Skin epidermis (tissue), 12 donors: ENCODE measurements at regions not wholly inside any gene's neighbourhood (a gene's known extent, or its start where the extent isn't known, plus 50 kb on each side); places are given as distances from the start of the nearest gene placed in this dataset.
A peak's percentile ranks its signal among the peaks of the same experiment; 100 is the strongest.
"Not testable (repeated sequence)": the region's sequence is repeated elsewhere in the genome, so short reads cannot be mapped to it uniquely, and the experiment has no call there.

Experiments
- H3K27ac ChIP-seq, 21 experiments: fragments of 200-600 bp; sonication (generic) in 11 of 21; one replicate each; pipeline ENCODE4 v1.5.0; 2020; ENCODE audit warnings: mild to moderate bottlenecking in 3 of 21, inconsistent platforms in 2 of 21, moderate library complexity in 2 of 21
- H3K4me3 ChIP-seq, 7 experiments: fragments of 200-600 bp; sonication (generic) in 2 of 7; one replicate each; pipeline ENCODE4 v1.5.0; 2020; ENCODE audit warnings: inconsistent platforms in 2 of 7, mild to moderate bottlenecking in 2 of 7, moderate library complexity in 1 of 7

DNA sequence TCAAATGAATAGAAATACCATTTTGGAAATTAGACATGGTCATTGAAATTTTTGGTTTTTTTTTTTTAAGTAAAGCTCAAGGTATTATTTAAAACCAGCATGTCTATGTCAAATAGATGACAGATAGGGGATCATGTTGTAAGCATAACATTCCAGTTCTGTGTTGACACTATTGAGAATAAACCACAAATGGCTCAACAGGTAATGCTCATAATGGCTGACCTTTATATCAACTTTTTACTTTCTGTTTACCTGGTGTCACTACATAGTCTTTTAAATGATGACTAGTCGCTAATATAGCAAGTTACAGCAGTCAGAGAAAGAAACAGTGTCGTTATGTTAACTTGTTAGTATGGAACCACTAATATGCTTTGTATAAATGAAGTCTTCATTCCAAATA is 616.0 kb downstream of the GATA3 start:
- H3K4me3 ChIP-seq, result no peak overlapping the region
- no peak overlapping the region for H3K27ac ChIP-seq

DNA sequence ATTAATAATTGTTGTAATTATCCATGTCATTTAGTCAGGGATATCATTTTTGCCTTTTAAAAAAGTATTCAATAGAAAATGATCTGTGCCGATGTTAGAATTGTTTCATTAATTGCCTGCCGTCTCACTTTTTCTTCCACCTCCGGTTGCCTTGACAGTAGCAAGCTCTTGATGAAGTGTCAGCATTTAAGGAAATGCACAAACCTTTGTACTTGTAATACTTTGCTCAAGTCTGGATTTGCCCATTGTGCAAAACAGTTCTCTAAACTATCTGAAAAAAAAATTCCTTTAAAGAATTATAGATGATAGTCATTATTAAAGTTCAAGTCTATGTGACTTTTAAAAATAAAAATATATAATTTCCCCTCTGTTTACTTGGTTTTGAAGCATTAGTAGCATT is 619.7 kb downstream of the GATA3 start:
- H3K4me3 ChIP-seq, result no peak overlapping the region

DNA sequence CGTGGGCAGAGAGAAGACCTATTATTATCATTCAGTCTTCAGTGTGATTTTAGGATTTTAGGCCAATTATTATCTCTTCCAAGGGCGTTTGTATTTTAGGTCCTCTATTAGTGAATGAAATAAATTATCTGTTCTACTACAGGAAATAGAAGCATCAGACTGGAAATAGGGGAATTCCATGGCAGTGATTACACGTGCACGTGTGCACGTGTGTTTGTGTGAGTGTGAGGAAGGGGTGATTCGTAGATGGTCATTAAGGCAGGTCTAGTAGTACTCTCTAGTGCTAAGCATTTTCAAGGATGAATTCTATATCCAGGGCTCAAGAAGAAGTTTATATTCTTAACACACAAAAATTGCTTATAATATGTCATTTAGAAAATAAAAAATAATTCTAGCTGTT is 623.2 kb downstream of the GATA3 start:
- H3K4me3 ChIP-seq, result no peak overlapping the region
- no peak overlapping the region for H3K27ac ChIP-seq

More for the DNA sequence above, 619.7 kb downstream of the GATA3 start:
- H3K27ac ChIP-seq, result no peak overlapping the region

DNA sequence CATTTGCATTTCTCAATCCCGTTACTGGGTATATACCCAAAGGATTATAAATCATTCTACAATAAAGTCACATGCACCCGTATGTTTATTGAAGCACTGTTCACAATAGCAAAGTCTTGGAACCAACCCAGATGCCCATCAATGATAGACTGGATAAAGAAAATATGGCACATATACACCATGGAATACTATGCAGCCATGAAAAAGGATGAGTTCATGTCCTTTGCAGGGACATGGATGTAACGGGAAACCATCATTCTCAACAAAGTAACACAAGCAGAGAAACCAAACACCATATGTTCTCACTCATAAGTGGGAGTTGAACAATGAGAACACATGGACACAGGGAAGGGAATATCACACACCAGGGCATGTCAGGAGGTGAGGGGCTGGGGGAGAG is 630.4 kb downstream of the GATA3 start:
- H3K27ac ChIP-seq, H3K4me3 ChIP-seq: not testable (repeated sequence)

DNA sequence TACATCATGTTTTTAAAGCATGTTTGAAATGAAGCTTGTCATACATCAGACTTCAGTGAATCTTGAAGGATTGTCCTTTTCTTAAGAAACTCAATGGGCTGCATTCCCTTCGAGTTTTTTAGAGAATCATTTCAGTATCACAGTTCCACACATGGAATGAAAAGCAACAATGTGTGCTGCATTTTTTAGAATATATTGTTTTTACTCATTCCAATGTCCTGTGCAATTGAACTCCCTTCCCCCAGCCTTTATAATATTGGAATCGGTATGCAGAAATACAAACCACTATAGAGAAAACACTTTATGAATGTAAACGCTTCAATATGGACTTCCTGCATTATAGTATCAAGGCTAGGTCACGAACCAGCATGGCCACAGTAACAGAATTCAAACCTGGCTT is 634.4 kb downstream of the GATA3 start:
- H3K4me3 ChIP-seq, result no peak overlapping the region

DNA sequence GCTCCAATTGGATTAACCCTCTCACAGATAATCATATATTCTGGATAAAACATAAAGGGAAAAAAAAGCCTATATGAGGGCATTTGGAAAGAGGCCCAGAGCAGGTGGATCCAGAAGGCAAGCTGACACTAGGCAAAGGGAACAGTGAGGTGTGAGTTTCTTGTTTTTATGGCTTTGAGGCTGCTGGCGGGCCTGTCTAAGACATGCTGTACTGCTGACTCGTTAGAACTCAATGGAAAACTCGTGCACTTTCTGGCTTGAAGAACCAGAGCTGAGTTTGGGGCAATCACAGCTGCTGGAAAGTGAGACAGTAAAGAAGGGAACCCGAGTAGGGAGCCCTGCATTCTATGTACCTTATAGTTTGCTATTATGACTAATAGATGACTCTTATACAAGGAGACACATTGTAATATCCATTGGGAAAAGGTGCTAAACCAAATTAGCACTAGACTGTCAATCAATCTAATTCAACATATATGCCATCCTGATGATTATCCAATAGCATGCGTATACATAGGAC is 637.1 kb downstream of the GATA3 start:
- no peak overlapping the region for H3K4me3 ChIP-seq
- no peak overlapping the region for H3K27ac ChIP-seq

More for the DNA sequence above, 634.4 kb downstream of the GATA3 start:
- no peak overlapping the region for H3K27ac ChIP-seq

DNA sequence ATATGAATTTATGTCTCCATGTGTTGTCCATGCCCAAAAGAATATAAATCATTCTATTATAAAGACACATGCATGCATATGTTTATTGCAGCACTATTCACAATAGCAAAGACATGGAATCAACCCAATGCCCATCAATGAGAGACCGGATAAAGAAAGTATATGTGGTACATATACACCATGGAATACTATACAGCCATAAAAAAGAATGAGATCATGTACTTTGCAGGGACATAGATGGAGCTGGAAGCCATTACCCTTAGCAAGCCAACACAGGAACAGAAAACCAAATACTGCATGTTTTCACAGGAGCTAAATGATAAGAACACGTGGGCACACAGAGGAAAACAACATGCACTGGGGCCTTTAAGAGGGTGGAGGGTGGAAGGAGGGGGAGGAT is 639.1 kb downstream of the GATA3 start:
- not testable (repeated sequence) for H3K4me3 ChIP-seq, H3K27ac ChIP-seq

DNA sequence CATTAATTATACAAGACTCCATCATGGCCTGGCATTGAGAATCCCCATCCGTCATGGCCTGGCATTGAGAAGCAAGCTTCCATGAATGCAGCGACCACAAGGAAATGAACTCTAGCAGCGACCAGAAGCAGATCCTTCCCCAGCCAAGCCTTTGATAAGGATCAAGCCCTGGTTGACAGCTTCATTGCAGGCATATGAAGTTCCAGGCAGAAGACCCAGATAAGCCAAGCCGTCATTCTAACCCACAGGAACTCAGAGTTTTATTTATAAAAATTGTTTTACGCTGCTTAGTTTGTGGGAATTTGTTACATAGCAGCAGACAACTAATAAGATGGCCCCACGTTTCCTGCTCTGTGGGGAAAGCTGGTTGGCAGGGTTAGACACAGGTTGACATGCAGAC is 642.3 kb downstream of the GATA3 start:
- no peak overlapping the region for H3K27ac ChIP-seq
- H3K4me3 ChIP-seq, result no peak overlapping the region

DNA sequence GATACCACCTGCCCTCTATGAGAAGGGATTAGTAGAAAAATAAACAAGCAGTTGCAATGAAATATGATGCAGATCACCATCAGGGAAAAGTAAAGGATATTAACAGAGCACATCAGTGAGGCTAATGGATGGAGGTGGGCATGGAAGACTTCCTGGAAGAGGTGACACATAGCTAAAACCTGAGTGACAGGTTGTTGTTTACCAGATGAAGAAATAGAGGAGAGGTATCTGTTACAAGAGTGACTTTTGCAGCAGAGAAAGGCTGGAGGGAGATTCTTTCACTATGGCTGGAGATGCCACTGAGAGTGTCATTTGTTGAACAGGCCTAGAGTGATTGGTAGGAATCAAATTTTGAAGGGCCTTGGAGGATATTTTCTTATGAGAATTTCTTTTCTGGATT is 646.2 kb downstream of the GATA3 start:
- H3K27ac ChIP-seq, result no peak overlapping the region
- no peak overlapping the region for H3K4me3 ChIP-seq

DNA sequence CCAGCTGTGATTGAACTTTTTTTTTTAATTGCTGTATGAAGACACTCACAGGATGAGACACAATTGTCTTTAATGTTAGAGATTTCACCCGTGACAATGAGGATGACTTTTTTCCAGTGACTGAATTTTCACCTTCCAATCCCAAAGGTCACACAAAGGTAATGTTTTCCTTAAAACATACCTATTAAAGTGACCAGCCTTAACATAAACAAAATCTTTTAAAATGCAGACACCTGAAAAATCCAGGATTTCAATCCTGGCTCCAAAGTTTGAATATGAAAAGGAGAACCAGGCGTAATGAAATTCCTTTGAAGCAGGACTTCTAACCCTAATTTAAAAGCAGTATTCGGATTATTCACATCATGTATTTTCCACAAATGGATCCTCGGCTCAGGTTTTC is 647.7 kb downstream of the GATA3 start:
- no peak overlapping the region for H3K4me3 ChIP-seq
- no peak overlapping the region for H3K27ac ChIP-seq

DNA sequence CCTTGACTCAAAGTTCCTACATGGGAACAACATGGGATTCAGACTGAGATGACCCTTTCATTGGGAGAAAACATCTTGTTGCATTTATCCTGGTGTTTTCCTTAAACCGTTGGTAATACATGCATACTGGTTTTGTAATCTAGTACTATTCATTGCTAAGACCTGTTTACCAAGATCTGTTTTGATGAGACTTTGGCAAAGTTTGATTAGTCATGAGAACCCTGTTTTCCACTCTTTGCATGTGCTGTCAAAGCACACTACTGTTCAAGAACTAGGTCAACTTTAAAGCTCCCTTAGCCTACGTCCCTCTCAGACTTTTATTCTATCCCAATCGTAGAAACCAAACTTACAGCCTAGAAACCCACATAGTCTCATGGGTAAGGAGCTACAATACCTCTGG is 650.9 kb downstream of the GATA3 start:
- peak overlapping the region in 3 of 21 experiments; percentile 38 to 51 (median 42) for H3K27ac ChIP-seq
- H3K4me3 ChIP-seq, result no peak overlapping the region

DNA sequence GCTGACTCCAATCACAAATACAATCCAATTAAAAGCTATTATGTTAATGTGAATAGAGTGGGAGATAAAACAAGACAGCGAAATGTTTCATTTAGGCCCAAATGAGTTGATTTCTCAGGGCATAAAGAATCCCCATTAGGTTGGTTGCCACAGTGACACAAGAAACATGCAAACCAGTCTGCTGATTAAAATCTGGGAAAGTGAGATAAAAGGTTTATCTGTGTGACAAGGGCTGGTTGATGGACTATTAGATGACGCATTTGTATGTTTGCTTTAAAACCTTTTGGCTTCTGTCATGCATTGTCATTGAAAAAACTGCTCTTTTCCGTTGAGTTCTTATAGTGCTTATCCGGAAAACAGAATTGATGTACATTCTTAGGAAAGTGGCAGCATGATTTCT is 658.2 kb downstream of the GATA3 start:
- no peak overlapping the region for H3K27ac ChIP-seq
- no peak overlapping the region for H3K4me3 ChIP-seq

DNA sequence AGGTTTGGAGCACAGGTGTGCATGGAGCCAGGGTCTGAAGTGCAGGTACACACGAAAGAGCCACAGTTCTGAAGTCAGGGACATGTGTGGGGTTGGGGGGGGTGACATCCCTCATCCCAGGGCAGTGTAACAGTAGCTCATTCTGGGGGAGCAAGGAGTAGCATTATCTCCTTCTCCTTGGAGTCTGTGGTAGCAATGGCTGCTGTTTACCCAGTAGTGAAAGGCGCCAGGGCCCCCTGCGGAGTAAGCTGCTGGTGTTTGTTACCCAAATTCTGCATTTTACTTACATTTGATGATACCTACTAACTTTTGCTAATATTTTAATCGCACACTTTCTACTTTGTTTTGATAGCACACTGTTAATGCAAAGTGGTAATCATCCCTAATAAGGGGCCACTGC is 665.5 kb downstream of the GATA3 start:
- Histone ChIP-seq H3K27ac (no peak overlapping the region), H3K4me3 (no peak overlapping the region)

DNA sequence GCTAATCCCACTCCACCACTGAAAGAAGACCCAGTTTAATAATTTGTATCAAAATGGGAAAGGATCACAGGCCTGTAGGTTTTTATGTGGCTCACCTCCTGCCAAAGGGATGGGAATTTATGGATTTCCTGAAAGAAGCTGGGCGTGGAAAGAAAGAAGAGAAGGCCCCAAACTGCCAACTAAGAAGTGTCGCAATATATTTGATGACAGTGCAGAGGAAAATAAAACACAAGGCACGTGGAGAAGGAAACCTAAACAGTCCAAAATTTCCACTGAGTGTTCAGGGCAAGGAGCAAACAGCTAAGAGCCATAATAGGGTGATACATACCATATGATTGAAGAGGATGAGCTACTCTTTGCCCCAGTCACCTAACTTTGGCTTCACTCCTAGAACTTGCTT is 667.2 kb downstream of the GATA3 start:
- Histone ChIP-seq H3K4me3 (no peak overlapping the region), H3K27ac (no peak overlapping the region)

DNA sequence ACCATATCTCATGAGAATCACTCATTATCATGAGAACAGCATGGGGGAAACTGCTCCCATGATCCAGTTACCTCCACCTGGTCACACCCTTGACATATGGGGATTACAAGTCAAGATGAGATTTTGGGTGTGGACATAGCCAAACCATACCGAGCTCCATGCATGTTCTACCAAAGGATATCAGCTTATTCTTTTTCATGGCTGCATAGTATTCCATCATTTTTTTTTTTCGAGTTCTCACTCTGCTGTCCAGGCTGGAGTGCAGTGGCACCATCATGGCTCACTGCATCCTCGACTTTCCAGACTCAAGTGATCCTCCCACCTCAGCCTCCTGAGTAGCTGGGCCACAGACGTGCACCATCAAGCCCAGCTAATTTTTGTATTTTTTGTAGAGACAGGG is 668.3 kb downstream of the GATA3 start:
- Histone ChIP-seq H3K27ac (no peak overlapping the region), H3K4me3 (no peak overlapping the region)

DNA sequence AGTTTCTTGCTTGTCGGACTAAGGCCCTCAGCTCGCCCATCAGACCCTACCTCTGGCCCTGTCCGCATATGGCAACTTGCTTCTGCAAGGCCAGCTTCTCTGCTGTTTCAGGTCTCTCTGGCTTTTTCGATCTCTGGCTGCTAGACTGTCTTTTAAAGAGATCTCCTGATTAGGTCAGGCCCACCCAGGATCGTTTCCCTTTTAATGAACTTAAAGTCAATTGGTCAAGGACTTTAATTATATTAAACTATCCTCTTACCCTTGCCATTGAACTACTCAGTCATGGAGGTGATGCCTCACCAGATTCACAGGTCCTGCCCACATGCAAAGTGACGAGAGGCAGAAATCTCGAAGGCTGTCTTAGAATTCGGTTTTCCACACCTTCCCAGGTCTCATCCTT is 670.9 kb downstream of the GATA3 start:
- Histone ChIP-seq H3K4me3 (no peak overlapping the region), H3K27ac (no peak overlapping the region)

DNA sequence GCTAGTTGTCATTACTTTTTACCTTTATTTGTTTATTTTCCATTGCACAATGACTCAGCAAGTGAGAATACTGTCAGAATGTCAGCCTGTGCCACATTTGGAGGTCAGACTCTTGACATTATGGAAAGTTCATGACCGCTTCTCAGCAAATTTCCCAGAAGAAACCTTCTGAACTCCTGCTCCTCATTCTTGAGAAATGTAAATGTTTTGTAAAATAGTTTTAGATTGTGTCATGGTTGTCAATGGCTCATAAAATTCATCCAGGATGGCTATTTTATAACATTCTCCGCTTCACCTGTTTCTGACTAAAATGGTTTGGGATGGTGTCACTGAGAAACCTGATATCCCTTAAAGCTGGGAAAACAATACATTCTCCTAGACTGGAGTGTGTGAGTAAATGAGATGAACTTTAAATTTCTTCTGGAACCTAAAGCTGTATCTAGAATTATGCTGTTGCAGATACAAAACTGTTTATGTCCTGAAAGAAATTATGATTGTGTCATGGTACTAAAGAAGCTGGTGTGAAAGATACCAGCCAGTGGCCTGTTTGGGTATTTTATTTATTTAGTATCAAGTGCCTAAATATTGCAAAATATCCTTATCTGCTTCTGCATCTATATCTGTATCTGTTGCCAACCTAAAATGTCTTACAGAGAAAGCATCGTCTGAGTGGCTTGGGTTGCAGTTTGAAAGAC is 671.7 kb downstream of the GATA3 start:
- Histone ChIP-seq H3K27ac (no peak overlapping the region), H3K4me3 (no peak overlapping the region)

DNA sequence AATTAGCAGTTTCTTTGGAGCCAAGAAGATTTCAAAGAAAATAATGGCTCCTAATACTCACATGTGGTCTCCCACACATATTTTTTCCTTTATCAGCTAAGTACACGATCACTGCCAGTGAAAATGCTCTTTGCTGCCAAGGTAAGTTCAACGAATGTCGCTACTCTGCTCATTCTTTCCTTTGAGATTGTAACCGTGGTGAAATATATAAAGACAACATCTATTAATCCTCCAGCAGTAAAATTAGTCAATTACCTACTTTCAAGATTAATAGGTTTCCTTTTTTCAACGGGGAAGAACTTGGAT is 672.2 kb downstream of the GATA3 start:
- Histone ChIP-seq H3K27ac (no peak overlapping the region), H3K4me3 (no peak overlapping the region)

DNA sequence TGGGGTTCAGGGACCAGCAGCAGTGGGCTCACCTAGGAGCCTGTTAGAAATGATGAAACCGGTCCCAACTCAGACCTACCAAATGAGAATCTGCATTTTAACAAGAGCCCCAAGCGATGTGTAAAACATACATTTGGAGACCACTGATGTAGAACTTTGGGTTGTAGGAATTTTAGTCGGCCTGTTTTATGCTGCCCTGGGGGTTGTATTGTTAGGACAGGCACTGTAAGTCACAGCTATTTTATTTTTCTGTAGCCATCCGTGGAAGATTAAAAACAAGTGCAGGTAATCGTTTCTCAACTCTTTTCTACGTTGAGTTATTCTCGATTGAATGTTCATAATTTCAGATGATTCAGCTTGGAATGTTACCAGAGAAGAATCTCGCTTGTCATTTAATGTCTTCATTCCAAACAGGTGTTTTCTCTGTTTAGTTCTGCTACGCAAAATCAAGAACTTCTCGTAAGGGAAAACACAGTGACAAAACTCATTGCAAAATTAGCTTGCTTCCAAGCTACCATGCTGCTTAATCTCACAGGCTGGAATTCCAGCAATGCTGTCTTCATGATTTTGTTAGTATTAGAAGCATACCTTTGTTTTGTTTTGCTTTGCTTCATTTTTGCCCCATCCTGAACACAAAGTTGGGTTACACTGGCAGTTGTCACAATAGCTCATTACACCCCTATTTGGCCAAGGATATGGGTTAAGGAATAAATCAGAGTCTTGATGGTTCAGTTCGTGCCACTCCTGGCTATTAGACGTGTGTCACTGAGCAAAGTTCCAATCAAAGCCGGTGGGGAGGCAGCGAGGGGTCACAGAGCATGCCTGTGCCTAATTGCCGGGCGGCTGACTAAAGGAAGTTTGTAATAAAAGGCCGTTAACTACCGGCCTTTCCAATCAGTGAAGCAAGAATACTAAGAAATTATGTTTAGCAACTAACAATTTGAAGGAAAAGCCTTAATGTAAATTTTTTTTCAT is 676.9 kb downstream of the GATA3 start:
- Histone ChIP-seq H3K27ac (no peak overlapping the region), H3K4me3 (no peak overlapping the region)

DNA sequence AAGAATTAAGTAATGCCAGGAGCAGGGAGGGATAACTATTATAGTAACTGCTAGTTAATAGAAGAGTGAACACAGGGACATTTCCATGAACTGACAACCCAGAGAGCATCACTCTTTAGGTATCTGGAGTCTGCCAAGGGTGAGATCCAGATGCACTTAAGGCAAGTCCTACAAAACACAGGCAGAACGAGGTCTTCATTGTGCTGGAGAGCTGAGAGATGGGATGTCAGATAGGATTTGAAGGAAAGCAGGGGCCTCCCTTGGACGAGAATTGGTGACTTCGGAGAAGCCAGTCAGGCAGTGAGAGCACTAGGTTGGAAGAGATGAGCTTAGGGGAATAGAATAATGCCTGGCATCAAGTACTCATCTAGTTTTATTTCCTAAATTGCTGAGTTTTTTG is 684.5 kb downstream of the GATA3 start:
- Histone ChIP-seq H3K4me3 (no peak overlapping the region), H3K27ac (no peak overlapping the region)

DNA sequence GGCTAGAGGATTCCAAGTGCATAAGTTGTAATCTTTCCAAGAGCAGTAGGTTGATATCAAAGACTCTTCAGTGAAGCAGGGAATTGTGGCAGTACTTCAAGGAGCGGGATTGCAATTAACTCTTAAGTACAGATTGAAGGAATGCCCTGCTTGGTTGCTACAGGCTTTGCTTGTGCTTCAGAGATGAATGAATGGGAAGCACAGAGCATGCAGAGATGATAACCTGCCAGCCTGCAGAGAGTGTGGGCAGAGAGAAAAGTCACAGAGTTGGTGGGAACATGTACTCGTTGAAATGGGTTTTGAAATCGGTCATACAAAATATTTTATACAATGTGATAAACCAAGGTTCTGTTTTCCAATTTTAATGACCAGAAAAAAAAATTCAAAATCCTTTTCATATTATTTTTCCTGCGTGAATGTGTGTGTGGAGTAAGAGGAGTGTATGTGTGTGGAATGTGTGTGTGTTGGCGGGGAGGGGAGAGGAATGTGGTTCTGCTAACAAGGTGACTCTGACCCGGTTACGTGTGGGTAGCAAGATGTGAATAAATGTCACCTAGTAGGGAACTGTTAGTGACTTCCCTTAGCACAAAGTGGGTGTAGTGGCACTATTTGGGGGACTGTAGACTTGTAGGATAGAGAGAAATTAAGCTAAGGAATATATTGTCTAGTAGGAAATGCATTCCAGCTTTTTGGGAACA is 697.8 kb downstream of the GATA3 start:
- no peak overlapping the region for H3K4me3 ChIP-seq
- H3K27ac ChIP-seq, result no peak overlapping the region
